ENCODE measurements at regions not wholly inside any gene's neighbourhood (a gene's known extent, or its start where the extent isn't known, plus 50 kb on each side); places are given as distances from the start of the nearest gene placed in this dataset.
"Not testable (repeated sequence)": the region's sequence is repeated elsewhere in the genome, so short reads cannot be mapped to it uniquely, and the experiment has no call there.

- Histone ChIP-seq H3K4me3 (ENCODE audit: low read length) (no peak overlapping the region), H3K9me3 (ENCODE audit: insufficient read depth, low read depth, low read length) (no peaks in the 10 kb centered on the region), H3K9ac (ENCODE audit: low read depth, low read length) (no peak overlapping the region), H3K4me1 (ENCODE audit: insufficient read depth, low read length) (no peaks in the 10 kb centered on the region), H3K36me3 (ENCODE audit: insufficient read depth, low read depth, low read length) (no peaks in the 10 kb centered on the region), H3K27me3 (ENCODE audit: insufficient read depth, low read length) (no peaks in the 10 kb centered on the region), H3K27ac (ENCODE audit: low read length) (no peak overlapping the region)
Measured at GRCh38 chr4:137806420-137806819, 274.1 kb upstream of the PCDH18 start.

GRCh38 chr4:137804906-137805495, 272.7 kb upstream of the PCDH18 start:
- no peak overlapping the region for H3K4me3 ChIP-seq (ENCODE audit: low read length)
- no peaks in the 10 kb centered on the region for H3K27me3 ChIP-seq (ENCODE audit: insufficient read depth, low read length)
- no peak overlapping the region for H3K27ac ChIP-seq (ENCODE audit: low read length)
- no peak overlapping the region for H3K9ac ChIP-seq (ENCODE audit: low read depth, low read length)
- H3K36me3 ChIP-seq (ENCODE audit: insufficient read depth, low read depth, low read length) = no peaks in the 10 kb centered on the region
- no peaks in the 10 kb centered on the region for H3K9me3 ChIP-seq (ENCODE audit: insufficient read depth, low read depth, low read length)
- no peaks in the 10 kb centered on the region for H3K4me1 ChIP-seq (ENCODE audit: insufficient read depth, low read length)

GRCh38 chr4:137800861-137801260, 268.6 kb upstream of the PCDH18 start:
- Histone ChIP-seq H3K9me3 (ENCODE audit: insufficient read depth, low read depth, low read length) (no peaks in the 10 kb centered on the region), H3K4me3 (ENCODE audit: low read length) (no peak overlapping the region), H3K27ac (ENCODE audit: low read length) (no peak overlapping the region), H3K36me3 (ENCODE audit: insufficient read depth, low read depth, low read length) (no peaks in the 10 kb centered on the region), H3K4me1 (ENCODE audit: insufficient read depth, low read length) (no peaks in the 10 kb centered on the region), H3K27me3 (ENCODE audit: insufficient read depth, low read length) (no peaks in the 10 kb centered on the region), H3K9ac (ENCODE audit: low read depth, low read length) (no peak overlapping the region)

- Histone ChIP-seq H3K36me3 (ENCODE audit: insufficient read depth, low read depth, low read length) (no peaks in the 10 kb centered on the region), H3K4me3 (ENCODE audit: low read length) (no peak overlapping the region), H3K9me3 (ENCODE audit: insufficient read depth, low read depth, low read length) (no peaks in the 10 kb centered on the region), H3K4me1 (ENCODE audit: insufficient read depth, low read length) (peaks cover 3% of the 10 kb centered on the region; the same call in 1 of the 2 replicates), H3K27me3 (ENCODE audit: insufficient read depth, low read length) (no peaks in the 10 kb centered on the region), H3K27ac (ENCODE audit: low read length) (no peak overlapping the region), H3K9ac (ENCODE audit: low read depth, low read length) (no peak overlapping the region)
Measured at GRCh38 chr4:137794764-137795254, 262.5 kb upstream of the PCDH18 start.

- H3K9me3 ChIP-seq (ENCODE audit: insufficient read depth, low read depth, low read length); H3K27me3 ChIP-seq (ENCODE audit: insufficient read depth, low read length); H3K36me3 ChIP-seq (ENCODE audit: insufficient read depth, low read depth, low read length); H3K4me1 ChIP-seq (ENCODE audit: insufficient read depth, low read length); H3K9ac ChIP-seq (ENCODE audit: low read depth, low read length); H3K27ac ChIP-seq (ENCODE audit: low read length); H3K4me3 ChIP-seq (ENCODE audit: low read length): not testable (repeated sequence)
Measured at GRCh38 chr4:137789263-137789662, 257.0 kb upstream of the PCDH18 start.

- not testable (repeated sequence) for H3K27ac ChIP-seq (ENCODE audit: low read length); H3K9me3 ChIP-seq (ENCODE audit: insufficient read depth, low read depth, low read length); H3K36me3 ChIP-seq (ENCODE audit: insufficient read depth, low read depth, low read length); H3K9ac ChIP-seq (ENCODE audit: low read depth, low read length); H3K4me3 ChIP-seq (ENCODE audit: low read length); H3K4me1 ChIP-seq (ENCODE audit: insufficient read depth, low read length); H3K27me3 ChIP-seq (ENCODE audit: insufficient read depth, low read length)
Measured at GRCh38 chr4:137783923-137784322, 251.6 kb upstream of the PCDH18 start.

- no peaks in the 10 kb centered on the region for H3K9me3 ChIP-seq (ENCODE audit: insufficient read depth, low read depth, low read length)
- H3K36me3 ChIP-seq (ENCODE audit: insufficient read depth, low read depth, low read length) = no peaks in the 10 kb centered on the region
- no peak overlapping the region for H3K4me3 ChIP-seq (ENCODE audit: low read length)
- H3K4me1 ChIP-seq (ENCODE audit: insufficient read depth, low read length) = no peaks in the 10 kb centered on the region
- no peak overlapping the region for H3K9ac ChIP-seq (ENCODE audit: low read depth, low read length)
- H3K27me3 ChIP-seq (ENCODE audit: insufficient read depth, low read length) = no peaks in the 10 kb centered on the region
- no peak overlapping the region for H3K27ac ChIP-seq (ENCODE audit: low read length)
Measured at GRCh38 chr4:137775701-137776100, 243.4 kb upstream of the PCDH18 start.

- no peaks in the 10 kb centered on the region for H3K9me3 ChIP-seq (ENCODE audit: insufficient read depth, low read depth, low read length)
- no peak overlapping the region for H3K9ac ChIP-seq (ENCODE audit: low read depth, low read length)
- no peak overlapping the region for H3K4me3 ChIP-seq (ENCODE audit: low read length)
- no peaks in the 10 kb centered on the region for H3K27me3 ChIP-seq (ENCODE audit: insufficient read depth, low read length)
- no peak overlapping the region for H3K27ac ChIP-seq (ENCODE audit: low read length)
- no peaks in the 10 kb centered on the region for H3K36me3 ChIP-seq (ENCODE audit: insufficient read depth, low read depth, low read length)
- no peaks in the 10 kb centered on the region for H3K4me1 ChIP-seq (ENCODE audit: insufficient read depth, low read length)
Measured at GRCh38 chr4:137774501-137774900, 242.2 kb upstream of the PCDH18 start.

- H3K9ac ChIP-seq (ENCODE audit: low read depth, low read length) = no peak overlapping the region
- H3K4me3 ChIP-seq (ENCODE audit: low read length) = no peak overlapping the region
- H3K27me3 ChIP-seq (ENCODE audit: insufficient read depth, low read length) = no peaks in the 10 kb centered on the region
- H3K9me3 ChIP-seq (ENCODE audit: insufficient read depth, low read depth, low read length) = no peaks in the 10 kb centered on the region
- H3K27ac ChIP-seq (ENCODE audit: low read length) = no peak overlapping the region
- no peaks in the 10 kb centered on the region for H3K36me3 ChIP-seq (ENCODE audit: insufficient read depth, low read depth, low read length)
- H3K4me1 ChIP-seq (ENCODE audit: insufficient read depth, low read length) = no peaks in the 10 kb centered on the region
Measured at GRCh38 chr4:137768881-137769280, 236.6 kb upstream of the PCDH18 start.

- Histone ChIP-seq H3K9me3 (ENCODE audit: insufficient read depth, low read depth, low read length) (no peaks in the 10 kb centered on the region), H3K36me3 (ENCODE audit: insufficient read depth, low read depth, low read length) (no peaks in the 10 kb centered on the region), H3K9ac (ENCODE audit: low read depth, low read length) (no peak overlapping the region), H3K4me3 (ENCODE audit: low read length) (no peak overlapping the region), H3K27ac (ENCODE audit: low read length) (no peak overlapping the region), H3K27me3 (ENCODE audit: insufficient read depth, low read length) (no peaks in the 10 kb centered on the region), H3K4me1 (ENCODE audit: insufficient read depth, low read length) (no peaks in the 10 kb centered on the region)
Measured at GRCh38 chr4:137768196-137768595, 235.9 kb upstream of the PCDH18 start.

- Histone ChIP-seq H3K4me1 (ENCODE audit: insufficient read depth, low read length) (no peaks in the 10 kb centered on the region), H3K4me3 (ENCODE audit: low read length) (no peak overlapping the region), H3K27ac (ENCODE audit: low read length) (no peak overlapping the region), H3K9me3 (ENCODE audit: insufficient read depth, low read depth, low read length) (no peaks in the 10 kb centered on the region), H3K27me3 (ENCODE audit: insufficient read depth, low read length) (no peaks in the 10 kb centered on the region), H3K36me3 (ENCODE audit: insufficient read depth, low read depth, low read length) (no peaks in the 10 kb centered on the region), H3K9ac (ENCODE audit: low read depth, low read length) (no peak overlapping the region)
Measured at GRCh38 chr4:137762591-137762990, 230.3 kb upstream of the PCDH18 start.

- no peaks in the 10 kb centered on the region for H3K9me3 ChIP-seq (ENCODE audit: insufficient read depth, low read depth, low read length)
- H3K27me3 ChIP-seq (ENCODE audit: insufficient read depth, low read length) = no peaks in the 10 kb centered on the region
- H3K4me1 ChIP-seq (ENCODE audit: insufficient read depth, low read length) = no peaks in the 10 kb centered on the region
- no peak overlapping the region for H3K9ac ChIP-seq (ENCODE audit: low read depth, low read length)
- no peak overlapping the region for H3K27ac ChIP-seq (ENCODE audit: low read length)
- no peak overlapping the region for H3K4me3 ChIP-seq (ENCODE audit: low read length)
- no peaks in the 10 kb centered on the region for H3K36me3 ChIP-seq (ENCODE audit: insufficient read depth, low read depth, low read length)
Measured at GRCh38 chr4:137754652-137755471, 222.6 kb upstream of the PCDH18 start.
